ENCODE measurements at regions not wholly inside any gene's neighbourhood (a gene's known extent, or its start where the extent isn't known, plus 50 kb on each side); places are given as distances from the start of the nearest gene placed in this dataset.
"Not testable (repeated sequence)": the region's sequence is repeated elsewhere in the genome, so short reads cannot be mapped to it uniquely, and the experiment has no call there.

DNA sequence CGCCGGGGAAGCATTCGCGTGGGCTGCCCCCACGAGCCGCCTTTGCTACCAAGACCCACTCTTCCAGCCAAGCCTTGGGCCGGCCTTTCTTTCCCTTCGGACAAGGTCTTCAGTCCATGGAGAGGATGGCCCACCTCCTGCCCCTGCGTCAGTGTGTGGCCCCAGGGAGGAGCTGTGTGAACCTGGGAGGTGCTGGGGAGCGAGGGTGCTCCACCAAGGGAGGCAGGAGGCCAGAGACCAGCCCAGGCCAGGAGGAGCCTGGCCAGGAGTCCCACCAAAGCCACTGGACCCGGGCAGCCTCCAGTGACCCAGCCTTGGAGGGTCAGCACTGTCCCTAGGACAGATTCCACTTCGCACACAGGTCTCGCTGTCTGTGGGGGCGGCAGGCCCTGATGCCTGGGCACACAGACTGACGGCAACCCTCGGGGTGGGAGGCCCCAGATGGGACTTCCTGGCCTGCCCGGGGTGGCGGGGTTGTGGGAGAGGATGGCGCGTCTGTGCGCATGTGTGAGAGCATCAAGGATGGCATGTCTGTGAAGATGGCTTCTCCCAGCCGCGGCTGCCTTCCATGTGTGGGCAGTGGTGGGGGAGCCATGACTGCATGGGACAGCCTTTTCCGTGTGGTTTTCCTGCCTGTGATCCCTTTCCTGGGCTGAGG lies 113.3 kb upstream of the LPCAT1 start:
- Histone ChIP-seq H3K27ac (no peak overlapping the region), H3K4me1 (peaks cover 0 to 31% (median 0%) of the 10 kb centered on the region in 3 donors), H3K4me3 (no peak overlapping the region), H3K27me3 (peaks cover 0 to 13% (median 0%) of the 10 kb centered on the region in 4 donors), H3K9me3 (no peaks in the 10 kb centered on the region), H3K36me3 (no peaks in the 10 kb centered on the region)
- 93 to 100% methylated on average over 8 to 9 of the region's 24 CpGs for WGBS, 2 donors
- no peak for TF ChIP-seq POLR2A (IDR thresholded peaks at IDR 0.05)
- no peak for TF ChIP-seq CTCF (IDR thresholded peaks at IDR 0.05)
- no peak for DNase-seq
- intact Hi-C loops (cut with DNase I) = no loop called here

- 67 to 100% methylated on average over 1 to 7 of the region's 21 CpGs for WGBS, 2 donors
- DNase-seq = not testable (repeated sequence)
Measured at GRCh38 chr5:1636208-1636770, 112.5 kb upstream of the LPCAT1 start.

GRCh38 chr5:1635477-1635876 lies 111.7 kb upstream of the LPCAT1 start:
- H3K27me3 ChIP-seq; H3K9me3 ChIP-seq; H3K27ac ChIP-seq; H3K36me3 ChIP-seq; H3K4me3 ChIP-seq; intact Hi-C loops (cut with DNase I); DNase-seq: not testable (repeated sequence)
- WGBS, 2 donors = 45 to 66% methylated on average over 2 of the region's 2 CpGs
- H3K4me1 ChIP-seq = peaks cover 0 to 23% (median 0%) of the 10 kb centered on the region in 3 donors

More at GRCh38 chr5:1636208-1636770, 112.5 kb upstream of the LPCAT1 start:
- H3K4me3 ChIP-seq; H3K27me3 ChIP-seq; H3K9me3 ChIP-seq; H3K27ac ChIP-seq; intact Hi-C loops (cut with DNase I); H3K36me3 ChIP-seq: not testable (repeated sequence)
- peaks cover 0 to 25% (median 0%) of the 10 kb centered on the region in 3 donors for H3K4me1 ChIP-seq

GRCh38 chr5:1634337-1634661 lies 110.5 kb upstream of the LPCAT1 start:
- no peak for DNase-seq
- WGBS, 2 donors = 65 to 71% methylated on average over 2 to 6 of the region's 18 CpGs
- intact Hi-C loops (cut with DNase I) = no loop called here
- TF ChIP-seq CTCF (IDR thresholded peaks at IDR 0.05) = no peak
- no peak for TF ChIP-seq POLR2A (IDR thresholded peaks at IDR 0.05)
- no peaks in the 10 kb centered on the region for H3K27me3 ChIP-seq
- peak overlapping the region; percentile 57 to 84 (median 78) for H3K4me3 ChIP-seq
- H3K27ac ChIP-seq = peak overlapping the region; percentile 70 to 92 (median 89)
- H3K9me3 ChIP-seq = no peaks in the 10 kb centered on the region
- peaks cover 0 to 14% (median 0%) of the 10 kb centered on the region in 3 donors for H3K36me3 ChIP-seq
- peaks cover 0 to 23% (median 0%) of the 10 kb centered on the region in 3 donors for H3K4me1 ChIP-seq

DNA sequence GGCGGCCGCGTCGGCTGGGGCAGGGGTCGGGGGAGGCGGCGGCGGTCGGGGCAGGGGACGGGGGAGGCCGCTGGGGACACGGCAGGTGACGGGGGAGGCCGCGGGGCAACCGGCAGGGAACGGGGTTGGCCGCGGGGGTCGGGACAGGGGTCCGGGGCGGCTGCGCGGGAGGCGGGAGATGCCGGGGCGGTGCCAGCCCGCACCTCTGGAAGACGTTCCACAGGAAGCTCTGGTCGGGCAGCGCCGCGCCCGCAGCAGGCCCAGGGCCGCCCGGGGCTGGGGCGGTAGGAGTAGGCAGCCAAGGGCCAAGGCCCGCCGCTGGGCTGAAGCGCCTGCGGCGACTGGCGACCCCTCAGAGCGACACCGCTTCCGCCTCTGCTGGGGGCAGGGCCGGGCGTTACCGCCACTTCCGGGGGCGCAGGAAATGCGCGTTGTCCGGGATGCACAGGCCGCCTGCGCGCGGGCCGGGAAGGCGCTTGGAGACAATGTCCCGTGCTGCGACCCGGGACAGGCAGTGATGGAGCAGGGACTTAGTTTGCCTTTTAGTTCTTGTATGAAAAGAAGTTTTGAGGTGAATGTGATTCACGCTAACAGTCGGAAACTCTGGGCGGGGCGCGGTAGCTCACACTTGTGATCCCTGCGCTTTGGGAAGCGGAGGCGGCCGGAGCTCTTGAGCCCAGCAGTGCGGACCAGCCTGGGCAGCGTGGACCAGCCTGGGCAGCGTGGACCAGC lies 110.0 kb upstream of the LPCAT1 start:
- Histone ChIP-seq H3K9me3 (no peaks in the 10 kb centered on the region), H3K27me3 (no peaks in the 10 kb centered on the region), H3K27ac (peak overlapping the region; percentile 70 to 92 (median 89)), H3K4me3 (peak overlapping the region; percentile 57 to 84 (median 78)), H3K4me1 (peaks cover 0 to 23% (median 0%) of the 10 kb centered on the region in 3 donors), H3K36me3 (peaks cover 0 to 18% (median 0%) of the 10 kb centered on the region in 3 donors)
- TF ChIP-seq CTCF (IDR thresholded peaks at IDR 0.05) (peak in 2 of 6 experiments; percentile 7 to 8), POLR2A (IDR thresholded peaks at IDR 0.05) (peak in 3 of 4 donors; percentile 13 to 81 (median 71))
- intact Hi-C loops (cut with DNase I) = no loop called here
- no peak for DNase-seq
- WGBS, 2 donors = 0% methylated on average over 17 to 24 of the region's 75 CpGs

DNA sequence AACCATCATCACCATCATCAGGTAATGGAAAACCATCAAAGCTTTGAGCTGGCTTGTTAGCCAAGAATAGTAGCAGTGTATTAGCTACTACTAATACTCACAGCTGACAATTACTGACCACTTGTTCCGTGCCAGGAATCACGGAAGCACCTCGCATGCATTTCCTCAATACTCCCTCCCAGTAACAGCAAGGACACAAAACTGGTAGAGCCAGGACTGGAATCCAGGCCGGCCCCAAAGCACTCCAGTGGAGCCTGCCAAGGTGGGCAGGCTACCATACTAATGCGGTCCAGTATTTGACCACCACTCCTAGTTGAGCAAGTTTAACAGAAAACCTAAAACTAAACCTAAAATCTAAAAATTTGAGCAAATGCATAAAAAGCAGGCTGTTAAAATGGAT lies 107.2 kb upstream of the LPCAT1 start:
- H3K4me3 ChIP-seq; H3K9me3 ChIP-seq; intact Hi-C loops (cut with DNase I); H3K27me3 ChIP-seq; DNase-seq; H3K27ac ChIP-seq: not testable (repeated sequence)
- Histone ChIP-seq H3K36me3 (peaks cover 0 to 34% (median 0%) of the 10 kb centered on the region in 3 donors), H3K4me1 (peaks cover 0 to 23% (median 0%) of the 10 kb centered on the region in 3 donors)
- 83 to 95% methylated on average over 2 to 5 of the region's 5 CpGs for WGBS, 2 donors

DNA sequence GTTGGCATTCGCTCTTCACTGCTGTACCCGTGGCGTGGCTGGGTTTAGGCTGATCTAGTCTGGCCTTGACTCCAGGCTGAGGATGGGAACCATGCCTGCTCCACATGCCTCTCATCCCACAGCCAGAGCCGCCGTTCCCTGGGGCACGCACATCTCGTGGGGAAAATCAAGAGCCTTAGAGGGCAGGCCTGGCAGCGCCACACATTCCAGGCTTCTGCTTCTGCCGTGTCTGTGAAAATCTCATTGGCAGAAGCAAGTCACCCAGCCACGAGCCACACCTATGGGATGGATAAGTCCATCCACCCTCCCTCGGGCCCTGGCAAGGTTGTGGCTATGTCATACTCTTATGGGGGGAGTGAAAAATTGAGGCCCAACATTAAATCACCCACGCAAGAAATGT lies 102.6 kb upstream of the LPCAT1 start:
- H3K4me3 ChIP-seq; DNase-seq; intact Hi-C loops (cut with DNase I); H3K4me1 ChIP-seq; H3K27me3 ChIP-seq; H3K9me3 ChIP-seq; H3K27ac ChIP-seq: not testable (repeated sequence)
- 85 to 89% methylated on average over 6 to 10 of the region's 12 CpGs for WGBS, 2 donors
- H3K36me3 ChIP-seq = peaks cover 0 to 48% (median 0%) of the 10 kb centered on the region in 3 donors

GRCh38 chr5:1619531-1619930 lies 95.8 kb upstream of the LPCAT1 start:
- not testable (repeated sequence) for H3K4me1 ChIP-seq
- WGBS, 2 donors = 68% methylated on average over 5 of the region's 14 CpGs; no CpG with 5 or more reads in 1 of the 2 donors

GRCh38 chr5:1618296-1618865 lies 94.6 kb upstream of the LPCAT1 start:
- 87 to 94% methylated on average over 10 to 17 of the region's 18 CpGs for WGBS, 2 donors
- H3K9me3 ChIP-seq; intact Hi-C loops (cut with DNase I); DNase-seq; H3K27me3 ChIP-seq; H3K4me1 ChIP-seq; H3K27ac ChIP-seq; H3K4me3 ChIP-seq: not testable (repeated sequence)
- peaks cover 0 to 48% (median 0%) of the 10 kb centered on the region in 3 donors for H3K36me3 ChIP-seq

More at GRCh38 chr5:1619531-1619930, 95.8 kb upstream of the LPCAT1 start:
- intact Hi-C loops (cut with DNase I); DNase-seq; H3K27ac ChIP-seq; H3K27me3 ChIP-seq; H3K9me3 ChIP-seq; H3K4me3 ChIP-seq: not testable (repeated sequence)
- peaks cover 0 to 55% (median 0%) of the 10 kb centered on the region in 3 donors for H3K36me3 ChIP-seq

Data from esophagus squamous epithelium (tissue), 5 donors.